ENCODE measurements at regions not wholly inside any gene's neighbourhood (a gene's known extent, or its start where the extent isn't known, plus 50 kb on each side); places are given as distances from the start of the nearest gene placed in this dataset.
A peak's percentile ranks its signal among the peaks of the same experiment; 100 is the strongest.

GRCh38 chr7:142618655-142619351 lies 130.5 kb upstream of the PRSS1 start:
- DNase-seq, result peak in 1 of 35 experiments; percentile 16
- WGBS (ENCODE audit: insufficient coverage), result 80% methylated on average over 2 of the region's 9 CpGs
- peak overlapping the region; percentile 73 to 78 for H3K27ac Mint-ChIP-seq
- H3K4me3 Mint-ChIP-seq, result peak overlapping the region; percentile 53 to 66 (median 63)
- peaks cover 4 to 7% of the 10 kb centered on the region in 2 donors for H3K27me3 Mint-ChIP-seq
- Histone ChIP-seq H3K9me3 (no peaks in the 10 kb centered on the region), H3K36me3 (ENCODE audit: control insufficient read depth in 2 of 2, extremely low read depth in 1 of 2, insufficient read depth in 1 of 2, low read length in 1 of 2) (no peaks in the 10 kb centered on the region), H3K27ac (ENCODE audit: low read length) (peak overlapping the region; percentile 32), H3K4me1 (ENCODE audit: control insufficient read depth in 1 of 2, extremely low read depth in 1 of 2, insufficient read depth in 2 of 2, low read length in 2 of 2) (no peaks in the 10 kb centered on the region), H3K27me3 (replicated peaks in 1 of 2; ENCODE audit: control insufficient read depth in 2 of 2, extremely low read depth in 1 of 2, insufficient read depth in 2 of 2, low read length in 1 of 2) (peaks cover 0 to 2% of the 10 kb centered on the region in 2 experiments), H3K4me3 (ENCODE audit: control insufficient read depth in 1 of 2, extremely low read depth in 1 of 2, low read length in 1 of 2) (peak overlapping the region; percentile 15 to 17)
- ChIA-PET CTCF (interaction anchor here in 1 of 2 donors (0.7 kb wide), 1 partner anchor 193 kb away, joined by 9 read pairs; no protein-coding TSS in a partner anchor), POLR2A (interaction anchor here in 1 of 2 donors (0.6 kb wide), 1 partner anchor 170 kb away, joined by 3 read pairs; no protein-coding TSS in a partner anchor)
- ATAC-seq (replicated peaks in 1 of 4), result peak; percentile 26 to 59 (median 49)
- peaks cover 3% of the 10 kb centered on the region for H3K36me3 Mint-ChIP-seq
- peaks cover 0 to 12% (median 4%) of the 10 kb centered on the region in 3 donors for H3K4me1 Mint-ChIP-seq
- H3K9me3 Mint-ChIP-seq, result no peaks in the 10 kb centered on the region

GRCh38 chr7:142616842-142617241 lies 132.4 kb upstream of the PRSS1 start:
- DNase-seq (no peak), ATAC-seq (replicated peaks in 1 of 4) (no peak)
- Mint-ChIP-seq H3K4me1 (peaks cover 0 to 20% (median 4%) of the 10 kb centered on the region in 3 donors), H3K4me3 (peak overlapping the region; percentile 63 to 78 (median 75)), H3K27ac (peak overlapping the region; percentile 86 to 90), H3K36me3 (peaks cover 3% of the 10 kb centered on the region), H3K27me3 (peaks cover 4 to 7% of the 10 kb centered on the region in 2 donors), H3K9me3 (no peaks in the 10 kb centered on the region)
- Histone ChIP-seq H3K27me3 (replicated peaks in 1 of 2; ENCODE audit: control insufficient read depth in 2 of 2, extremely low read depth in 1 of 2, insufficient read depth in 2 of 2, low read length in 1 of 2) (peaks cover 0 to 2% of the 10 kb centered on the region in 2 experiments), H3K27ac (ENCODE audit: low read length) (no peak overlapping the region), H3K4me3 (ENCODE audit: control insufficient read depth in 1 of 2, extremely low read depth in 1 of 2, low read length in 1 of 2) (no peak overlapping the region), H3K9me3 (no peaks in the 10 kb centered on the region), H3K36me3 (ENCODE audit: control insufficient read depth in 2 of 2, extremely low read depth in 1 of 2, insufficient read depth in 1 of 2, low read length in 1 of 2) (no peaks in the 10 kb centered on the region), H3K4me1 (ENCODE audit: control insufficient read depth in 1 of 2, extremely low read depth in 1 of 2, insufficient read depth in 2 of 2, low read length in 2 of 2) (peaks cover 0 to 4% of the 10 kb centered on the region in 2 experiments)
- ChIA-PET CTCF (no interaction called here), POLR2A (interaction anchor here in 1 of 2 donors (0.6 kb wide), 1 partner anchor 192 kb away, joined by 4 read pairs; no protein-coding TSS in a partner anchor)
- no CpG with 5 or more reads among the region's 2 CpGs for WGBS (ENCODE audit: insufficient coverage)

- ATAC-seq (replicated peaks in 1 of 4), result peak in 3 of 4 experiments; percentile 43 to 47 (median 47)
- H3K27me3 ChIP-seq (replicated peaks in 1 of 2; ENCODE audit: control insufficient read depth in 2 of 2, extremely low read depth in 1 of 2, insufficient read depth in 2 of 2, low read length in 1 of 2), result peaks cover 0 to 2% of the 10 kb centered on the region in 2 experiments
- peaks cover 4 to 7% of the 10 kb centered on the region in 2 donors for H3K27me3 Mint-ChIP-seq
- WGBS (ENCODE audit: insufficient coverage), result 34% methylated on average over 5 of the region's 11 CpGs
- peak overlapping the region in 1 of 2 donors; percentile 19 for H3K4me3 ChIP-seq (ENCODE audit: control insufficient read depth in 1 of 2, extremely low read depth in 1 of 2, low read length in 1 of 2)
- ChIA-PET POLR2A (interaction anchor here in 1 of 2 donors (0.5 kb wide), 1 partner anchor 693 kb away, joined by 3 read pairs; no protein-coding TSS in a partner anchor), CTCF (no interaction called here)
- H3K27ac ChIP-seq (ENCODE audit: low read length), result no peak overlapping the region
- H3K4me3 Mint-ChIP-seq, result peak overlapping the region; percentile 63 to 78 (median 75)
- H3K4me1 Mint-ChIP-seq, result peaks cover 0 to 25% (median 9%) of the 10 kb centered on the region in 3 donors
- no peaks in the 10 kb centered on the region for H3K9me3 Mint-ChIP-seq
- H3K9me3 ChIP-seq, result no peaks in the 10 kb centered on the region
- no peaks in the 10 kb centered on the region for H3K36me3 ChIP-seq (ENCODE audit: control insufficient read depth in 2 of 2, extremely low read depth in 1 of 2, insufficient read depth in 1 of 2, low read length in 1 of 2)
- H3K4me1 ChIP-seq (ENCODE audit: control insufficient read depth in 1 of 2, extremely low read depth in 1 of 2, insufficient read depth in 2 of 2, low read length in 2 of 2), result peaks cover 0 to 4% of the 10 kb centered on the region in 2 experiments
- peaks cover 3% of the 10 kb centered on the region for H3K36me3 Mint-ChIP-seq
- H3K27ac Mint-ChIP-seq, result peak overlapping the region; percentile 86 to 90
- peak in 1 of 35 experiments; percentile 8 for DNase-seq
Observed at GRCh38 chr7:142616121-142616643, 133.1 kb upstream of the PRSS1 start.

GRCh38 chr7:142615508-142615907 lies 133.8 kb upstream of the PRSS1 start:
- peak overlapping the region; percentile 23 for H3K27ac ChIP-seq (ENCODE audit: low read length)
- Mint-ChIP-seq H3K27me3 (peaks cover 4 to 6% of the 10 kb centered on the region in 2 donors), H3K36me3 (peaks cover 3% of the 10 kb centered on the region), H3K4me3 (peak overlapping the region; percentile 63 to 78 (median 75)), H3K27ac (peak overlapping the region; percentile 86 to 90), H3K9me3 (no peaks in the 10 kb centered on the region), H3K4me1 (peaks cover 0 to 28% (median 9%) of the 10 kb centered on the region in 3 donors)
- H3K36me3 ChIP-seq (ENCODE audit: control insufficient read depth in 2 of 2, extremely low read depth in 1 of 2, insufficient read depth in 1 of 2, low read length in 1 of 2), result no peaks in the 10 kb centered on the region
- peaks cover 0 to 2% of the 10 kb centered on the region in 2 experiments for H3K27me3 ChIP-seq (replicated peaks in 1 of 2; ENCODE audit: control insufficient read depth in 2 of 2, extremely low read depth in 1 of 2, insufficient read depth in 2 of 2, low read length in 1 of 2)
- ChIA-PET POLR2A (interaction anchor here in 1 of 2 donors (0.6 kb wide), 1 partner anchor 175 kb away, joined by 4 read pairs; no protein-coding TSS in a partner anchor), CTCF (interaction anchor here in 1 of 2 donors (0.6 kb wide), 2 partner anchors 15 to 195 kb away, joined by 3 to 7 read pairs; no protein-coding TSS in a partner anchor)
- no peak overlapping the region for H3K4me3 ChIP-seq (ENCODE audit: control insufficient read depth in 1 of 2, extremely low read depth in 1 of 2, low read length in 1 of 2)
- DNase-seq (peak in 1 of 35 experiments; percentile 8), ATAC-seq (replicated peaks in 1 of 4) (peak in 1 of 4 experiments; percentile 18)
- peaks cover 0 to 4% of the 10 kb centered on the region in 2 experiments for H3K4me1 ChIP-seq (ENCODE audit: control insufficient read depth in 1 of 2, extremely low read depth in 1 of 2, insufficient read depth in 2 of 2, low read length in 2 of 2)
- WGBS (ENCODE audit: insufficient coverage), result 40% methylated on average over 1 of the region's 5 CpGs
- no peaks in the 10 kb centered on the region for H3K9me3 ChIP-seq

GRCh38 chr7:142614116-142614515 lies 135.2 kb upstream of the PRSS1 start:
- Mint-ChIP-seq H3K4me3 (no peak overlapping the region), H3K9me3 (no peaks in the 10 kb centered on the region), H3K27ac (peak overlapping the region in 1 of 2 donors; percentile 39), H3K36me3 (peaks cover 3% of the 10 kb centered on the region), H3K27me3 (peaks cover 4 to 6% of the 10 kb centered on the region in 2 donors), H3K4me1 (peaks cover 0 to 36% (median 11%) of the 10 kb centered on the region in 3 donors)
- peaks cover 0 to 4% of the 10 kb centered on the region in 2 experiments for H3K4me1 ChIP-seq (ENCODE audit: control insufficient read depth in 1 of 2, extremely low read depth in 1 of 2, insufficient read depth in 2 of 2, low read length in 2 of 2)
- H3K27ac ChIP-seq (ENCODE audit: low read length), result no peak overlapping the region
- peaks cover 0 to 2% of the 10 kb centered on the region in 2 experiments for H3K27me3 ChIP-seq (replicated peaks in 1 of 2; ENCODE audit: control insufficient read depth in 2 of 2, extremely low read depth in 1 of 2, insufficient read depth in 2 of 2, low read length in 1 of 2)
- WGBS (ENCODE audit: insufficient coverage), result no CpG with 5 or more reads among the region's 2 CpGs
- H3K36me3 ChIP-seq (ENCODE audit: control insufficient read depth in 2 of 2, extremely low read depth in 1 of 2, insufficient read depth in 1 of 2, low read length in 1 of 2), result no peaks in the 10 kb centered on the region
- ChIA-PET CTCF (interaction anchor here (0.6 to 1.0 kb wide), 2 partner anchors 10 to 17 kb away, joined by 3 read pairs; no protein-coding TSS in a partner anchor), POLR2A (no interaction called here)
- H3K4me3 ChIP-seq (ENCODE audit: control insufficient read depth in 1 of 2, extremely low read depth in 1 of 2, low read length in 1 of 2), result no peak overlapping the region
- DNase-seq (no peak), ATAC-seq (replicated peaks in 1 of 4) (no peak)
- no peaks in the 10 kb centered on the region for H3K9me3 ChIP-seq

GRCh38 chr7:142612237-142612881 lies 136.9 kb upstream of the PRSS1 start:
- no peak overlapping the region for H3K27ac ChIP-seq (ENCODE audit: low read length)
- no CpG with 5 or more reads among the region's 1 CpG for WGBS (ENCODE audit: insufficient coverage)
- no peak for ATAC-seq (replicated peaks in 1 of 4)
- H3K4me1 ChIP-seq (ENCODE audit: control insufficient read depth in 1 of 2, extremely low read depth in 1 of 2, insufficient read depth in 2 of 2, low read length in 2 of 2), result peaks cover 0 to 4% of the 10 kb centered on the region in 2 experiments
- Mint-ChIP-seq H3K4me3 (no peak overlapping the region), H3K27me3 (peaks cover 0 to 6% of the 10 kb centered on the region in 2 donors), H3K36me3 (no peaks in the 10 kb centered on the region), H3K27ac (peak overlapping the region; percentile 52 to 64), H3K4me1 (peaks cover 0 to 42% (median 9%) of the 10 kb centered on the region in 3 donors), H3K9me3 (no peaks in the 10 kb centered on the region)
- CTCF ChIA-PET, result no interaction called here
- DNase-seq, result no peak
- H3K4me3 ChIP-seq (ENCODE audit: control insufficient read depth in 1 of 2, extremely low read depth in 1 of 2, low read length in 1 of 2), result no peak overlapping the region
- H3K27me3 ChIP-seq (replicated peaks in 1 of 2; ENCODE audit: control insufficient read depth in 2 of 2, extremely low read depth in 1 of 2, insufficient read depth in 2 of 2, low read length in 1 of 2), result peaks cover 0 to 2% of the 10 kb centered on the region in 2 experiments
- POLR2A ChIA-PET, result no interaction called here
- no peaks in the 10 kb centered on the region for H3K36me3 ChIP-seq (ENCODE audit: control insufficient read depth in 2 of 2, extremely low read depth in 1 of 2, insufficient read depth in 1 of 2, low read length in 1 of 2)
- no peaks in the 10 kb centered on the region for H3K9me3 ChIP-seq

Data from T-cell (primary cell).